ENCODE measurements at regions not wholly inside any gene's neighbourhood (a gene's known extent, or its start where the extent isn't known, plus 50 kb on each side); places are given as distances from the start of the nearest gene placed in this dataset.
"Not testable (repeated sequence)": the region's sequence is repeated elsewhere in the genome, so short reads cannot be mapped to it uniquely, and the experiment has no call there.

GRCh38 chr11:15850335-15850734 lies 506.0 kb downstream of the SOX6 start:
- not testable (repeated sequence) for ATAC-seq; H3K4me2 ChIP-seq; H3K27me3 Mint-ChIP-seq (ENCODE audit: insufficient read depth, low read depth, poor library complexity)

GRCh38 chr11:15851051-15851498 lies 505.3 kb downstream of the SOX6 start:
- no peaks in the 10 kb centered on the region for H3K27me3 ChIP-seq (ENCODE audit: insufficient read depth)
- H3K9me2 ChIP-seq (ENCODE audit: insufficient read depth), result no peaks in the 10 kb centered on the region
- DNase-seq (ENCODE audit: low spot score) (no peak), ATAC-seq (no peak)
- TF ChIP-seq, protein P1, sequence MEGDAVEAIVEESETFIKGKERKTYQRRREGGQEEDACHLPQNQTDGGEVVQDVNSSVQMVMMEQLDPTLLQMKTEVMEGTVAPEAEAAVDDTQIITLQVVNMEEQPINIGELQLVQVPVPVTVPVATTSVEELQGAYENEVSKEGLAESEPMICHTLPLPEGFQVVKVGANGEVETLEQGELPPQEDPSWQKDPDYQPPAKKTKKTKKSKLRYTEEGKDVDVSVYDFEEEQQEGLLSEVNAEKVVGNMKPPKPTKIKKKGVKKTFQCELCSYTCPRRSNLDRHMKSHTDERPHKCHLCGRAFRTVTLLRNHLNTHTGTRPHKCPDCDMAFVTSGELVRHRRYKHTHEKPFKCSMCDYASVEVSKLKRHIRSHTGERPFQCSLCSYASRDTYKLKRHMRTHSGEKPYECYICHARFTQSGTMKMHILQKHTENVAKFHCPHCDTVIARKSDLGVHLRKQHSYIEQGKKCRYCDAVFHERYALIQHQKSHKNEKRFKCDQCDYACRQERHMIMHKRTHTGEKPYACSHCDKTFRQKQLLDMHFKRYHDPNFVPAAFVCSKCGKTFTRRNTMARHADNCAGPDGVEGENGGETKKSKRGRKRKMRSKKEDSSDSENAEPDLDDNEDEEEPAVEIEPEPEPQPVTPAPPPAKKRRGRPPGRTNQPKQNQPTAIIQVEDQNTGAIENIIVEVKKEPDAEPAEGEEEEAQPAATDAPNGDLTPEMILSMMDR (conservative IDR thresholded peaks at IDR 0.05; ENCODE audit: low read depth in 2 of 2), result no peak
- TF ChIP-seq JUNB (IDR thresholded peaks at IDR 0.05; ENCODE audit: unreplicated experiment) (no peak), ZNF331 (CRISPR knock-in tag; IDR thresholded peaks at IDR 0.05; ENCODE audit: low read depth) (no peak), ZNF114 (CRISPR knock-in tag; IDR thresholded peaks at IDR 0.05) (no peak), REST (IDR thresholded peaks at IDR 0.05; ENCODE audit: unreplicated experiment) (no peak), NANOG (IDR thresholded peaks at IDR 0.05; ENCODE audit: borderline replicate concordance) (no peak), POLR2AphosphoS5 (IDR thresholded peaks at IDR 0.05; ENCODE audit: low read depth) (no peak)
- no peak overlapping the region for H3K4me3 ChIP-seq
- H3K4me1 Mint-ChIP-seq, result peaks cover 11% of the 10 kb centered on the region; the same call in 2 of the 3 replicates
- no peak overlapping the region for H3K4me2 ChIP-seq
- no peaks in the 10 kb centered on the region for H3K9me3 Mint-ChIP-seq
- H3K4me1 ChIP-seq (ENCODE audit: insufficient read depth), result peaks cover 3% of the 10 kb centered on the region; the same call in 1 of the 2 replicates
- H3K79me2 ChIP-seq (replicated peaks; ENCODE audit: insufficient read depth), result no peaks in the 10 kb centered on the region
- no peak overlapping the region for H3K27ac ChIP-seq (ENCODE audit: low read depth)
- no peaks in the 10 kb centered on the region for H3K27me3 Mint-ChIP-seq (ENCODE audit: insufficient read depth, low read depth, poor library complexity)
- H3K36me3 Mint-ChIP-seq (ENCODE audit: low read depth), result no peaks in the 10 kb centered on the region
- H3F3A ChIP-seq (replicated peaks; ENCODE audit: low read depth), result no peaks in the 10 kb centered on the region
- H3K27ac Mint-ChIP-seq, result no peak overlapping the region
- no peaks in the 10 kb centered on the region for H4K20me1 ChIP-seq (replicated peaks; ENCODE audit: insufficient read depth)
- no peak overlapping the region for H3K4me3 Mint-ChIP-seq
- H3K36me3 ChIP-seq (ENCODE audit: insufficient read depth), result no peaks in the 10 kb centered on the region
- 0 out of 2 replicates have a peak overlapping the region, but pooled peaks have one; percentile 14 for H2AFZ ChIP-seq

More at GRCh38 chr11:15850335-15850734, 506.0 kb downstream of the SOX6 start:
- not testable (repeated sequence) for H3F3A ChIP-seq (replicated peaks; ENCODE audit: low read depth); H3K36me3 ChIP-seq (ENCODE audit: insufficient read depth); H3K36me3 Mint-ChIP-seq (ENCODE audit: low read depth); H3K79me2 ChIP-seq (replicated peaks; ENCODE audit: insufficient read depth); H3K27me3 ChIP-seq (ENCODE audit: insufficient read depth); H3K4me1 ChIP-seq (ENCODE audit: insufficient read depth); H3K27ac ChIP-seq (ENCODE audit: low read depth); H3K4me3 ChIP-seq; H2AFZ ChIP-seq; H3K9me2 ChIP-seq (ENCODE audit: insufficient read depth); H3K9me3 Mint-ChIP-seq; H3K27ac Mint-ChIP-seq; DNase-seq (ENCODE audit: low spot score); H4K20me1 ChIP-seq (replicated peaks; ENCODE audit: insufficient read depth); H3K4me3 Mint-ChIP-seq
- H3K4me1 Mint-ChIP-seq, result peaks cover 15% of the 10 kb centered on the region; the same call in 2 of the 3 replicates
